ENCODE measurements at regions not wholly inside any gene's neighbourhood (a gene's known extent, or its start where the extent isn't known, plus 50 kb on each side); places are given as distances from the start of the nearest gene placed in this dataset.

GRCh38 chr18:24536326-24536725, 75.9 kb downstream of the HRH4 start:
- H3K4me1 Mint-ChIP-seq, result no peaks in the 10 kb centered on the region
- no peaks in the 10 kb centered on the region for H3K9me3 Mint-ChIP-seq (ENCODE audit: insufficient read depth)
- no peaks in the 10 kb centered on the region for H3K79me2 ChIP-seq (ENCODE audit: control insufficient read depth, insufficient read depth, low read length)
- no peak for DNase-seq
- no peak for ATAC-seq (ENCODE audit: low read depth)
- POLR2A ChIA-PET, result no interaction called here
- no peaks in the 10 kb centered on the region for H3K4me1 ChIP-seq (ENCODE audit: control insufficient read depth in 2 of 2, insufficient read depth in 2 of 2, low read length in 2 of 2)
- 50% methylated on average over 1 of the region's 4 CpGs for WGBS (ENCODE audit: insufficient coverage)
- CTCF ChIA-PET, result no interaction called here
- no peaks in the 10 kb centered on the region for H4K20me1 ChIP-seq (ENCODE audit: control insufficient read depth, insufficient read depth, low read length, poor library complexity, severe bottlenecking)
- no peak overlapping the region for H3K4me3 ChIP-seq (ENCODE audit: control extremely low read depth in 1 of 5, extremely low read depth in 1 of 5, insufficient read depth in 1 of 5, low read depth in 2 of 5, low read length in 4 of 5)
- no peak overlapping the region for H3K9ac ChIP-seq (ENCODE audit: low read length)
- H3K27ac ChIP-seq (ENCODE audit: low read length in 2 of 2), result no peak overlapping the region
- no peak overlapping the region for H3K4me3 Mint-ChIP-seq
- H3K36me3 ChIP-seq (replicated peaks in 1 of 2; ENCODE audit: control extremely low read depth in 1 of 2, control insufficient read depth in 1 of 2, extremely low read depth in 1 of 2, insufficient read depth in 2 of 2, low read length in 1 of 2), result no peaks in the 10 kb centered on the region
- intact Hi-C loops (cut with micrococcal nuclease), result no loop called here
- no peak overlapping the region for H3K27ac Mint-ChIP-seq
- H3K27me3 ChIP-seq (replicated peaks in 1 of 4; ENCODE audit: control extremely low read depth in 1 of 4, control insufficient read depth in 3 of 4, insufficient read depth in 4 of 4, low read length in 3 of 4), result no peaks in the 10 kb centered on the region
- H3K9me3 ChIP-seq (ENCODE audit: control extremely low read depth in 1 of 3, control insufficient read depth in 2 of 3, insufficient read depth in 1 of 3, low read length in 2 of 3), result no peaks in the 10 kb centered on the region
- no peak overlapping the region for H2AFZ ChIP-seq (ENCODE audit: insufficient read depth, low read depth, low read length, poor library complexity, severe bottlenecking)
- H3K4me2 ChIP-seq (replicated peaks; ENCODE audit: low read depth, low read length, poor library complexity, severe bottlenecking), result no peak overlapping the region
- TF ChIP-seq CTCF (IDR thresholded peaks at IDR 0.05), result no peak
- no peak for TF ChIP-seq EZH2 (IDR thresholded peaks at IDR 0.05; ENCODE audit: borderline replicate concordance, insufficient read depth, low read depth, low read length, poor library complexity, severe bottlenecking)
- H3K27me3 Mint-ChIP-seq, result peaks cover 22% of the 10 kb centered on the region

- Mint-ChIP-seq H3K9me3 (ENCODE audit: insufficient read depth) (no peaks in the 10 kb centered on the region), H3K27ac (no peak overlapping the region), H3K4me3 (no peak overlapping the region), H3K4me1 (no peaks in the 10 kb centered on the region), H3K27me3 (peaks cover 18% of the 10 kb centered on the region)
- CTCF ChIA-PET, result no interaction called here
- Histone ChIP-seq H4K20me1 (ENCODE audit: control insufficient read depth, insufficient read depth, low read length, poor library complexity, severe bottlenecking) (no peaks in the 10 kb centered on the region), H3K4me2 (replicated peaks; ENCODE audit: low read depth, low read length, poor library complexity, severe bottlenecking) (no peak overlapping the region), H3K79me2 (ENCODE audit: control insufficient read depth, insufficient read depth, low read length) (no peaks in the 10 kb centered on the region), H3K4me3 (ENCODE audit: control extremely low read depth in 1 of 5, extremely low read depth in 1 of 5, insufficient read depth in 1 of 5, low read depth in 2 of 5, low read length in 4 of 5) (no peak overlapping the region), H3K9me3 (ENCODE audit: control extremely low read depth in 1 of 3, control insufficient read depth in 2 of 3, insufficient read depth in 1 of 3, low read length in 2 of 3) (no peaks in the 10 kb centered on the region), H3K27ac (ENCODE audit: low read length in 2 of 2) (no peak overlapping the region), H3K9ac (ENCODE audit: low read length) (no peak overlapping the region), H3K36me3 (replicated peaks in 1 of 2; ENCODE audit: control extremely low read depth in 1 of 2, control insufficient read depth in 1 of 2, extremely low read depth in 1 of 2, insufficient read depth in 2 of 2, low read length in 1 of 2) (no peaks in the 10 kb centered on the region), H2AFZ (ENCODE audit: insufficient read depth, low read depth, low read length, poor library complexity, severe bottlenecking) (no peak overlapping the region), H3K27me3 (replicated peaks in 1 of 4; ENCODE audit: control extremely low read depth in 1 of 4, control insufficient read depth in 3 of 4, insufficient read depth in 4 of 4, low read length in 3 of 4) (no peaks in the 10 kb centered on the region), H3K4me1 (ENCODE audit: control insufficient read depth in 2 of 2, insufficient read depth in 2 of 2, low read length in 2 of 2) (no peaks in the 10 kb centered on the region)
- intact Hi-C loops (cut with micrococcal nuclease), result no loop called here
- ATAC-seq (ENCODE audit: low read depth), result no peak
- DNase-seq, result no peak
- POLR2A ChIA-PET, result no interaction called here
- TF ChIP-seq EZH2 (IDR thresholded peaks at IDR 0.05; ENCODE audit: borderline replicate concordance, insufficient read depth, low read depth, low read length, poor library complexity, severe bottlenecking) (no peak), CTCF (IDR thresholded peaks at IDR 0.05) (no peak)
- WGBS (ENCODE audit: insufficient coverage), result no CpG with 5 or more reads among the region's 1 CpG
These were observed 76.4 kb downstream of the HRH4 start for GRCh38 chr18:24536834-24537233.

All from B cell (primary cell).